ENCODE measurements at regions not wholly inside any gene's neighbourhood (a gene's known extent, or its start where the extent isn't known, plus 50 kb on each side); places are given as distances from the start of the nearest gene placed in this dataset.

GRCh38 chr13:111907341-111907880, 159.5 kb upstream of the SOX1 start:
- intact Hi-C loops (cut with micrococcal nuclease) = no loop called here
- no peak overlapping the region for H3K4me3 Mint-ChIP-seq
- H3K27ac ChIP-seq (ENCODE audit: low read length in 2 of 2) = no peak overlapping the region
- no peak overlapping the region for H3K27ac Mint-ChIP-seq
- H3K4me1 Mint-ChIP-seq = no peaks in the 10 kb centered on the region
- H3K9me3 Mint-ChIP-seq (ENCODE audit: insufficient read depth) = peaks cover 3% of the 10 kb centered on the region
- H4K20me1 ChIP-seq (ENCODE audit: control insufficient read depth, insufficient read depth, low read length, poor library complexity, severe bottlenecking) = no peaks in the 10 kb centered on the region
- ChIA-PET POLR2A (no interaction called here), CTCF (no interaction called here)
- no peaks in the 10 kb centered on the region for H3K4me1 ChIP-seq (ENCODE audit: control insufficient read depth in 2 of 2, insufficient read depth in 2 of 2, low read length in 2 of 2)
- H3K9me3 ChIP-seq (ENCODE audit: control extremely low read depth in 1 of 3, control insufficient read depth in 2 of 3, insufficient read depth in 1 of 3, low read length in 2 of 3) = peaks cover 0 to 28% (median 0%) of the 10 kb centered on the region in 3 donors
- no peak for TF ChIP-seq CTCF (IDR thresholded peaks at IDR 0.05)
- TF ChIP-seq EZH2 (IDR thresholded peaks at IDR 0.05; ENCODE audit: borderline replicate concordance, insufficient read depth, low read depth, low read length, poor library complexity, severe bottlenecking) = no peak
- H3K36me3 ChIP-seq (replicated peaks in 1 of 2; ENCODE audit: control extremely low read depth in 1 of 2, control insufficient read depth in 1 of 2, extremely low read depth in 1 of 2, insufficient read depth in 2 of 2, low read length in 1 of 2) = no peaks in the 10 kb centered on the region
- ATAC-seq (ENCODE audit: low read depth) (no peak), DNase-seq (no peak)
- WGBS (ENCODE audit: insufficient coverage) = 80% methylated on average over 5 of the region's 5 CpGs
- H3K4me3 ChIP-seq (ENCODE audit: control extremely low read depth in 1 of 5, extremely low read depth in 1 of 5, insufficient read depth in 1 of 5, low read depth in 2 of 5, low read length in 4 of 5) = no peak overlapping the region
- H3K9ac ChIP-seq (ENCODE audit: low read length) = no peak overlapping the region
- H3K27me3 ChIP-seq (replicated peaks in 1 of 4; ENCODE audit: control extremely low read depth in 1 of 4, control insufficient read depth in 3 of 4, insufficient read depth in 4 of 4, low read length in 3 of 4) = no peaks in the 10 kb centered on the region
- no peaks in the 10 kb centered on the region for H3K79me2 ChIP-seq (ENCODE audit: control insufficient read depth, insufficient read depth, low read length)
- H3K27me3 Mint-ChIP-seq = no peaks in the 10 kb centered on the region
- H2AFZ ChIP-seq (ENCODE audit: insufficient read depth, low read depth, low read length, poor library complexity, severe bottlenecking) = no peak overlapping the region
- H3K4me2 ChIP-seq (replicated peaks; ENCODE audit: low read depth, low read length, poor library complexity, severe bottlenecking) = no peak overlapping the region

GRCh38 chr13:111908361-111908760, 158.6 kb upstream of the SOX1 start:
- ChIA-PET CTCF (no interaction called here), POLR2A (no interaction called here)
- no peak for DNase-seq
- no peaks in the 10 kb centered on the region for H3K4me1 ChIP-seq (ENCODE audit: control insufficient read depth in 2 of 2, insufficient read depth in 2 of 2, low read length in 2 of 2)
- H3K27ac Mint-ChIP-seq = no peak overlapping the region
- no peak overlapping the region for H3K4me3 Mint-ChIP-seq
- no peak overlapping the region for H3K4me3 ChIP-seq (ENCODE audit: control extremely low read depth in 1 of 5, extremely low read depth in 1 of 5, insufficient read depth in 1 of 5, low read depth in 2 of 5, low read length in 4 of 5)
- no peaks in the 10 kb centered on the region for H4K20me1 ChIP-seq (ENCODE audit: control insufficient read depth, insufficient read depth, low read length, poor library complexity, severe bottlenecking)
- H2AFZ ChIP-seq (ENCODE audit: insufficient read depth, low read depth, low read length, poor library complexity, severe bottlenecking) = no peak overlapping the region
- TF ChIP-seq EZH2 (IDR thresholded peaks at IDR 0.05; ENCODE audit: borderline replicate concordance, insufficient read depth, low read depth, low read length, poor library complexity, severe bottlenecking) (no peak), CTCF (IDR thresholded peaks at IDR 0.05) (no peak)
- H3K27ac ChIP-seq (ENCODE audit: low read length in 2 of 2) = no peak overlapping the region
- intact Hi-C loops (cut with micrococcal nuclease) = no loop called here
- H3K4me1 Mint-ChIP-seq = no peaks in the 10 kb centered on the region
- H3K27me3 ChIP-seq (replicated peaks in 1 of 4; ENCODE audit: control extremely low read depth in 1 of 4, control insufficient read depth in 3 of 4, insufficient read depth in 4 of 4, low read length in 3 of 4) = no peaks in the 10 kb centered on the region
- 87% methylated on average over 11 of the region's 13 CpGs for WGBS (ENCODE audit: insufficient coverage)
- H3K4me2 ChIP-seq (replicated peaks; ENCODE audit: low read depth, low read length, poor library complexity, severe bottlenecking) = no peak overlapping the region
- no peaks in the 10 kb centered on the region for H3K79me2 ChIP-seq (ENCODE audit: control insufficient read depth, insufficient read depth, low read length)
- H3K9me3 Mint-ChIP-seq (ENCODE audit: insufficient read depth) = peaks cover 3% of the 10 kb centered on the region
- H3K9me3 ChIP-seq (ENCODE audit: control extremely low read depth in 1 of 3, control insufficient read depth in 2 of 3, insufficient read depth in 1 of 3, low read length in 2 of 3) = peaks cover 0 to 34% (median 0%) of the 10 kb centered on the region in 3 donors
- no peaks in the 10 kb centered on the region for H3K36me3 ChIP-seq (replicated peaks in 1 of 2; ENCODE audit: control extremely low read depth in 1 of 2, control insufficient read depth in 1 of 2, extremely low read depth in 1 of 2, insufficient read depth in 2 of 2, low read length in 1 of 2)
- no peaks in the 10 kb centered on the region for H3K27me3 Mint-ChIP-seq
- H3K9ac ChIP-seq (ENCODE audit: low read length) = no peak overlapping the region
- ATAC-seq (ENCODE audit: low read depth) = no peak

All from B cell (primary cell).